ENCODE measurements at regions not wholly inside any gene's neighbourhood (a gene's known extent, or its start where the extent isn't known, plus 50 kb on each side); places are given as distances from the start of the nearest gene placed in this dataset.

DNA sequence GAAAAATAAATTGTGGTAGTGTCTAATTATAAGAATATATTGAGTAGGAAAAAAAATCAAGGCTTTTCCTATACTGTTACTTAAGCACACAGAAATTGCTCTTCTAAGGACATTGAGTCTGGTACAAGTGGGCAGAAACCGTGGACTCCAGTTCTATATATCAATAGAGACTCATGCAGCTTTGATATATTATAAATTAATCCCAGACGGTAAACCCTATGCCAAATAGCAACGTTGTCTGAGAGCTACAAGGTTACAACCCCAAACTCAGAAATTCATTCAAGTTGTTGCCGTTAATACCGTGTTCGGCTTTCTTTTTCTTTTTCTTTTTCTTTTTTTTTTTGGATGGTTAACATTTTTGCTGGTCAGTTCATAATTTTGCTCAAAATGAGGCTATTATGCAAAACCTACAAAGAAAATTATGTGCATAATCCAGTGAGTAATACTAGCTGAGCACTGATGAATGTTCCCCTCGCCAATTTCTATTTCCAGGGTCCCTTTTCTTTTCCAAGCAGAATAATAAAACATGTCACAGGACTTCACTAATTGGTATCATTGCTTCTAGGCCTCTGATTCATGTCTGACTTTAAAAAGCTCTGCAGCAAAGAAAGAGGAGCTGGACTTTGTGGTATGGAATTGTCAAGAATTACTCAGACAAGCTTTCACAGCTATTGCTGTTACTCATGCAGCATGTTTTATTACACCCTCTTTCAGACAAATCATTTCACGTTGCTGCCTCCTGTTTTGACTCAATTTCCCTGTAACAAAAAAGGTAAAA lies 737.7 kb downstream of the NLGN4X start (continued):
- no peak for TF ChIP-seq SMC3 (IDR thresholded peaks at IDR 0.05; ENCODE audit: low read depth, low read length)

DNA sequence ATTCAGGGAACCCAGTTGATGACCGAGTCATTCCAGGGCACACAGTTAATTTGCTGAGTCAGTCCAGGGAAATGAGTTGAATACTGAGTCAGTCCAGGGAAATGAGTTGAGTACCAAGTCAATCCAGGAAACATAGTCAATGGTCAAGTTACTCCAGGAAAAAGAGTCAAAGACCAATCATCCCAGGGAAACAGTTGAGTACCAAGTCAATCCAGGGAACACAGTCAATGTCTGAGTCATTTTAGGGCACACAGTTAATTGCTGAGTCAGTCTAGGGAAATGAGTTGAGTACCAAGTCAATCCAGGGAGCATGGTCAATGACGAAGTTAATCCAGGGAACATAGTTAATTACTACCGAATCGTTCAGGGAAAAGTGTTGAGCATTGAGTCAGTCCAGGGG lies 754.4 kb downstream of the NLGN4X start:
- POLR2A ChIA-PET, result no interaction called here
- CTCF ChIA-PET, result no interaction called here

DNA sequence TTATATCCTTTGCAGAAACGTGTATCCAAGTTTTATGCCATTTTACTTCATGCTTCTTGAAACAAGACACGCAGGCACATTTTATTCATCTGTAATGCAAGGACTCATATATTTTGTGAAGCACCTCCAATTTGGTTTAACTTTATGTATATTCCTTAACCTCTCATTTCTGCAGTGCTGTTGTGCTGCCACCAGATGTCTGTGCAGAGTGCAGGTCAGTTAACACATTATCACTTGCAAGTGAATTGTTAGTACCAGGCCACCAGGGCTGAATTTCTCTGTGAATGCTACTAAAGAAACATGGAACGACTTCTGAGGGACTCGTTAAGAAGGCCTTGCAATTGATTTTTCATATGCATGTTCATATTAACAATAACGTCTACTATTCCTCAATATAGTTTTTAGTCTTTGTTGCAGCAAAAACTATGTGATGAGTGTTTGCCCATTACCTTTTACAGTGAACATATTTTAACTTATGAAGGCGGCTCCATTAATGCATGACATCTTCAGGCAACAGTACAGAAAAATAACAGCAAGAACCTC lies 770.3 kb downstream of the NLGN4X start:
- Histone ChIP-seq H4K20me1 (ENCODE audit: insufficient read depth) (no peaks in the 10 kb centered on the region), H3K4me3 (ENCODE audit: low read depth in 2 of 2, low read length in 1 of 2) (no peak overlapping the region), H3K27ac (ENCODE audit: low read depth in 2 of 2, low read length in 1 of 2) (no peak overlapping the region), H3K9me3 (no peaks in the 10 kb centered on the region), H3F3A (replicated peaks; ENCODE audit: insufficient read depth) (no peaks in the 10 kb centered on the region), H3K27me3 (ENCODE audit: insufficient read depth) (no peaks in the 10 kb centered on the region), H3K4me2 (no peak overlapping the region), H2AFZ (ENCODE audit: low read depth) (no peak overlapping the region), H3K79me2 (ENCODE audit: insufficient read depth) (no peaks in the 10 kb centered on the region), H3K36me3 (replicated peaks in 1 of 2; ENCODE audit: control insufficient read depth in 1 of 2, insufficient read depth in 2 of 2, low read length in 1 of 2) (no peaks in the 10 kb centered on the region), H3K9me2 (no peaks in the 10 kb centered on the region), H3K4me1 (ENCODE audit: control insufficient read depth in 1 of 2, insufficient read depth in 2 of 2, low read depth in 1 of 2, low read length in 1 of 2) (no peaks in the 10 kb centered on the region), H3K9ac (no peak overlapping the region)
- peak; percentile 2 for DNase-seq
- POLR2A ChIA-PET, result interaction anchor here (0.6 kb wide), 1 partner anchor 421 kb away, joined by 3 read pairs; no protein-coding TSS in a partner anchor
- TF ChIP-seq RAD21 (IDR thresholded peaks at IDR 0.05; ENCODE audit: low read length) (peak; percentile 49), RFX5 (IDR thresholded peaks at IDR 0.05; ENCODE audit: low read length) (no peak), SMC3 (IDR thresholded peaks at IDR 0.05; ENCODE audit: low read depth, low read length) (peak; percentile 18; the same call in 1 of the 2 replicates), POLR2AphosphoS5 (IDR thresholded peaks at IDR 0.05; ENCODE audit: low read depth, low read length) (no peak), ELF1 (IDR thresholded peaks at IDR 0.05) (no peak)
- CTCF ChIA-PET, result no interaction called here
- WGBS (ENCODE audit: low lambda C conversion rate), result 10% methylated on average over 6 of the region's 6 CpGs

More for the DNA sequence above, 754.4 kb downstream of the NLGN4X start:
- DNase-seq, result no peak
- Histone ChIP-seq H3K9ac (no peak overlapping the region), H3K4me3 (ENCODE audit: low read depth in 2 of 2, low read length in 1 of 2) (no peak overlapping the region), H3F3A (replicated peaks; ENCODE audit: insufficient read depth) (no peaks in the 10 kb centered on the region), H4K20me1 (ENCODE audit: insufficient read depth) (no peaks in the 10 kb centered on the region), H3K9me3 (no peaks in the 10 kb centered on the region), H3K79me2 (ENCODE audit: insufficient read depth) (no peaks in the 10 kb centered on the region), H3K4me2 (no peak overlapping the region), H3K27me3 (ENCODE audit: insufficient read depth) (no peaks in the 10 kb centered on the region), H3K4me1 (ENCODE audit: control insufficient read depth in 1 of 2, insufficient read depth in 2 of 2, low read depth in 1 of 2, low read length in 1 of 2) (no peaks in the 10 kb centered on the region), H2AFZ (ENCODE audit: low read depth) (no peak overlapping the region), H3K27ac (ENCODE audit: low read depth in 2 of 2, low read length in 1 of 2) (no peak overlapping the region), H3K36me3 (replicated peaks in 1 of 2; ENCODE audit: control insufficient read depth in 1 of 2, insufficient read depth in 2 of 2, low read length in 1 of 2) (no peaks in the 10 kb centered on the region), H3K9me2 (no peaks in the 10 kb centered on the region)
- TF ChIP-seq, protein P1, sequence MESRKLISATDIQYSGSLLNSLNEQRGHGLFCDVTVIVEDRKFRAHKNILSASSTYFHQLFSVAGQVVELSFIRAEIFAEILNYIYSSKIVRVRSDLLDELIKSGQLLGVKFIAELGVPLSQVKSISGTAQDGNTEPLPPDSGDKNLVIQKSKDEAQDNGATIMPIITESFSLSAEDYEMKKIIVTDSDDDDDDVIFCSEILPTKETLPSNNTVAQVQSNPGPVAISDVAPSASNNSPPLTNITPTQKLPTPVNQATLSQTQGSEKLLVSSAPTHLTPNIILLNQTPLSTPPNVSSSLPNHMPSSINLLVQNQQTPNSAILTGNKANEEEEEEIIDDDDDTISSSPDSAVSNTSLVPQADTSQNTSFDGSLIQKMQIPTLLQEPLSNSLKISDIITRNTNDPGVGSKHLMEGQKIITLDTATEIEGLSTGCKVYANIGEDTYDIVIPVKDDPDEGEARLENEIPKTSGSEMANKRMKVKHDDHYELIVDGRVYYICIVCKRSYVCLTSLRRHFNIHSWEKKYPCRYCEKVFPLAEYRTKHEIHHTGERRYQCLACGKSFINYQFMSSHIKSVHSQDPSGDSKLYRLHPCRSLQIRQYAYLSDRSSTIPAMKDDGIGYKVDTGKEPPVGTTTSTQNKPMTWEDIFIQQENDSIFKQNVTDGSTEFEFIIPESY (IDR thresholded peaks at IDR 0.05; ENCODE audit: borderline replicate concordance, low read depth), result no peak
- WGBS (ENCODE audit: low lambda C conversion rate), result 31% methylated on average over 4 of the region's 4 CpGs

DNA sequence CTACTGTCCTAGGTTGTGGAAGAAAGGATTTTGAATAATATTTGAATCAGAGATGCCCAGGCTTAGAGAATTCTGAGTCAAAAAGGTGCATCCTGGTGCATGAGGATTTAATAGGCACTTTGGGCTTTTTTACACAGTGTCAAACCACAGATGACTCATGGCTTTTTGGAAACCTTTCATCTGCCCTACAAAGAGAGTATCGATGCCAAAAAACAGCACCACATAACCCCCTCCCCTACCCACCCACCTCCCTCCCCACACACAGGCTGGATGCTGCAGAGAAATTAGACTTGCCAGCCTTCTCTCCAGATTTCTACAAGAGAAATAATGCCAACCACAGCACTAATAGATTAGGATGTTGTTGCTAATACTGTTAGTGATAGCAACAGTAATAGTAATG lies 779.3 kb downstream of the NLGN4X start:
- Histone ChIP-seq H3K27ac (ENCODE audit: low read depth in 2 of 2, low read length in 1 of 2) (no peak overlapping the region), H3K9me2 (no peaks in the 10 kb centered on the region), H3K27me3 (ENCODE audit: insufficient read depth) (no peaks in the 10 kb centered on the region), H3K36me3 (replicated peaks in 1 of 2; ENCODE audit: control insufficient read depth in 1 of 2, insufficient read depth in 2 of 2, low read length in 1 of 2) (no peaks in the 10 kb centered on the region), H3K9me3 (no peaks in the 10 kb centered on the region), H3K4me2 (no peak overlapping the region), H3K9ac (no peak overlapping the region), H3K4me1 (ENCODE audit: control insufficient read depth in 1 of 2, insufficient read depth in 2 of 2, low read depth in 1 of 2, low read length in 1 of 2) (no peaks in the 10 kb centered on the region), H3K4me3 (ENCODE audit: low read depth in 2 of 2, low read length in 1 of 2) (no peak overlapping the region), H4K20me1 (ENCODE audit: insufficient read depth) (no peaks in the 10 kb centered on the region), H3K79me2 (ENCODE audit: insufficient read depth) (no peaks in the 10 kb centered on the region), H3F3A (replicated peaks; ENCODE audit: insufficient read depth) (no peaks in the 10 kb centered on the region), H2AFZ (ENCODE audit: low read depth) (no peak overlapping the region)
- 0% methylated on average over 1 of the region's 1 CpG for WGBS (ENCODE audit: low lambda C conversion rate)
- ChIA-PET POLR2A (no interaction called here), CTCF (no interaction called here)
- no peak for DNase-seq
- TF ChIP-seq SMC3 (IDR thresholded peaks at IDR 0.05; ENCODE audit: low read depth, low read length) (no peak), POLR2AphosphoS5 (IDR thresholded peaks at IDR 0.05; ENCODE audit: low read depth, low read length) (no peak), RAD21 (IDR thresholded peaks at IDR 0.05; ENCODE audit: low read length) (no peak), GABPA (IDR thresholded peaks at IDR 0.05; ENCODE audit: low read depth) (no peak)
- TF ChIP-seq, protein P2, sequence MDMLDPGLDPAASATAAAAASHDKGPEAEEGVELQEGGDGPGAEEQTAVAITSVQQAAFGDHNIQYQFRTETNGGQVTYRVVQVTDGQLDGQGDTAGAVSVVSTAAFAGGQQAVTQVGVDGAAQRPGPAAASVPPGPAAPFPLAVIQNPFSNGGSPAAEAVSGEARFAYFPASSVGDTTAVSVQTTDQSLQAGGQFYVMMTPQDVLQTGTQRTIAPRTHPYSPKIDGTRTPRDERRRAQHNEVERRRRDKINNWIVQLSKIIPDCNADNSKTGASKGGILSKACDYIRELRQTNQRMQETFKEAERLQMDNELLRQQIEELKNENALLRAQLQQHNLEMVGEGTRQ (IDR thresholded peaks at IDR 0.05; ENCODE audit: borderline replicate concordance, low read depth, low read length), result no peak
- TF ChIP-seq, protein P3, sequence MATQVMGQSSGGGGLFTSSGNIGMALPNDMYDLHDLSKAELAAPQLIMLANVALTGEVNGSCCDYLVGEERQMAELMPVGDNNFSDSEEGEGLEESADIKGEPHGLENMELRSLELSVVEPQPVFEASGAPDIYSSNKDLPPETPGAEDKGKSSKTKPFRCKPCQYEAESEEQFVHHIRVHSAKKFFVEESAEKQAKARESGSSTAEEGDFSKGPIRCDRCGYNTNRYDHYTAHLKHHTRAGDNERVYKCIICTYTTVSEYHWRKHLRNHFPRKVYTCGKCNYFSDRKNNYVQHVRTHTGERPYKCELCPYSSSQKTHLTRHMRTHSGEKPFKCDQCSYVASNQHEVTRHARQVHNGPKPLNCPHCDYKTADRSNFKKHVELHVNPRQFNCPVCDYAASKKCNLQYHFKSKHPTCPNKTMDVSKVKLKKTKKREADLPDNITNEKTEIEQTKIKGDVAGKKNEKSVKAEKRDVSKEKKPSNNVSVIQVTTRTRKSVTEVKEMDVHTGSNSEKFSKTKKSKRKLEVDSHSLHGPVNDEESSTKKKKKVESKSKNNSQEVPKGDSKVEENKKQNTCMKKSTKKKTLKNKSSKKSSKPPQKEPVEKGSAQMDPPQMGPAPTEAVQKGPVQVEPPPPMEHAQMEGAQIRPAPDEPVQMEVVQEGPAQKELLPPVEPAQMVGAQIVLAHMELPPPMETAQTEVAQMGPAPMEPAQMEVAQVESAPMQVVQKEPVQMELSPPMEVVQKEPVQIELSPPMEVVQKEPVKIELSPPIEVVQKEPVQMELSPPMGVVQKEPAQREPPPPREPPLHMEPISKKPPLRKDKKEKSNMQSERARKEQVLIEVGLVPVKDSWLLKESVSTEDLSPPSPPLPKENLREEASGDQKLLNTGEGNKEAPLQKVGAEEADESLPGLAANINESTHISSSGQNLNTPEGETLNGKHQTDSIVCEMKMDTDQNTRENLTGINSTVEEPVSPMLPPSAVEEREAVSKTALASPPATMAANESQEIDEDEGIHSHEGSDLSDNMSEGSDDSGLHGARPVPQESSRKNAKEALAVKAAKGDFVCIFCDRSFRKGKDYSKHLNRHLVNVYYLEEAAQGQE (IDR thresholded peaks at IDR 0.05; ENCODE audit: low read depth, low read length), result no peak
- TF ChIP-seq, protein P4, sequence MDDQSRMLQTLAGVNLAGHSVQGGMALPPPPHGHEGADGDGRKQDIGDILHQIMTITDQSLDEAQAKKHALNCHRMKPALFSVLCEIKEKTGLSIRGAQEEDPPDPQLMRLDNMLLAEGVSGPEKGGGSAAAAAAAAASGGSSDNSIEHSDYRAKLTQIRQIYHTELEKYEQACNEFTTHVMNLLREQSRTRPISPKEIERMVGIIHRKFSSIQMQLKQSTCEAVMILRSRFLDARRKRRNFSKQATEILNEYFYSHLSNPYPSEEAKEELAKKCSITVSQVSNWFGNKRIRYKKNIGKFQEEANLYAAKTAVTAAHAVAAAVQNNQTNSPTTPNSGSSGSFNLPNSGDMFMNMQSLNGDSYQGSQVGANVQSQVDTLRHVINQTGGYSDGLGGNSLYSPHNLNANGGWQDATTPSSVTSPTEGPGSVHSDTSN (IDR thresholded peaks at IDR 0.05), result no peak

Data from SK-N-SH (cell line).